ENCODE measurements at regions not wholly inside any gene's neighbourhood (a gene's known extent, or its start where the extent isn't known, plus 50 kb on each side); places are given as distances from the start of the nearest gene placed in this dataset.

DNA sequence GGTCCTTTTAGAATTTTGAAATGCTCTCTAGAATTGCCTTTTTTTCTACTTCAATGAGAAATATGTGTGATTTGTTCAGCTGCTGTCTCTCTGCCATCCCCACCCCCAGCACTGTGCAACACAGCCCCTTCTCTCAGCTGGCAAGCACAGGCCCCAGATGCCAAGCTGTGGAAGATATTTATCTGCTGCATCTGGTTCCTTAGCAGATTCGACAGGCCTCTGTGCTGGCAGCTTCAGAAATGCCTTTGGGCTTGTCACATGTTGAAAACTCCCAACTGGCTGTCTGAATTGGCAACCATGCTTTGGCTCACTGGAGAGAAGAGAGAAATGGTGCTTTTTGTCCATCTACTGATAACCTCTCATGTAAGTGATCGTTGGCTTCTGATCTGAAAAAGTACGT, 206.7 kb upstream of the C1orf87 start:
- TF ChIP-seq SP1 (IDR thresholded peaks at IDR 0.05; ENCODE audit: low read depth) (no peak), EZH2 (IDR thresholded peaks at IDR 0.05) (no peak), RAD21 (IDR thresholded peaks at IDR 0.05; ENCODE audit: low read depth) (no peak)
- TF ChIP-seq, protein P1, sequence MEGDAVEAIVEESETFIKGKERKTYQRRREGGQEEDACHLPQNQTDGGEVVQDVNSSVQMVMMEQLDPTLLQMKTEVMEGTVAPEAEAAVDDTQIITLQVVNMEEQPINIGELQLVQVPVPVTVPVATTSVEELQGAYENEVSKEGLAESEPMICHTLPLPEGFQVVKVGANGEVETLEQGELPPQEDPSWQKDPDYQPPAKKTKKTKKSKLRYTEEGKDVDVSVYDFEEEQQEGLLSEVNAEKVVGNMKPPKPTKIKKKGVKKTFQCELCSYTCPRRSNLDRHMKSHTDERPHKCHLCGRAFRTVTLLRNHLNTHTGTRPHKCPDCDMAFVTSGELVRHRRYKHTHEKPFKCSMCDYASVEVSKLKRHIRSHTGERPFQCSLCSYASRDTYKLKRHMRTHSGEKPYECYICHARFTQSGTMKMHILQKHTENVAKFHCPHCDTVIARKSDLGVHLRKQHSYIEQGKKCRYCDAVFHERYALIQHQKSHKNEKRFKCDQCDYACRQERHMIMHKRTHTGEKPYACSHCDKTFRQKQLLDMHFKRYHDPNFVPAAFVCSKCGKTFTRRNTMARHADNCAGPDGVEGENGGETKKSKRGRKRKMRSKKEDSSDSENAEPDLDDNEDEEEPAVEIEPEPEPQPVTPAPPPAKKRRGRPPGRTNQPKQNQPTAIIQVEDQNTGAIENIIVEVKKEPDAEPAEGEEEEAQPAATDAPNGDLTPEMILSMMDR (IDR thresholded peaks at IDR 0.05 in 2 of 3, conservative IDR thresholded peaks at IDR 0.05 in 1 of 3; ENCODE audit: borderline replicate concordance in 1 of 3, insufficient read depth in 1 of 3, low read depth in 2 of 3, low read length in 2 of 3), result no peak

Data from HCT116 (cell line).